DMS153 treated with DMSO at 0.1 percent for 48 hours (cell line): ENCODE measurements at regions not wholly inside any gene's neighbourhood (a gene's known extent, or its start where the extent isn't known, plus 50 kb on each side); places are given as distances from the start of the nearest gene placed in this dataset.

Experiments used
- DNase-seq: peaks from one replicate; lab custom pipeline; 2025; ENCODE audit not compliant: unreplicated experiment; lab: John Stamatoyannopoulos, UW

GRCh38 chr6:165229216-165229615 lies 80.2 kb downstream of the C6orf118 start:
- DNase-seq = no peak

- DNase-seq = no peak
Measured at GRCh38 chr6:165227644-165228329, 81.6 kb downstream of the C6orf118 start.

- DNase-seq = no peak
Measured at GRCh38 chr6:165223736-165224135, 85.7 kb downstream of the C6orf118 start.

GRCh38 chr6:165223101-165223500 lies 86.3 kb downstream of the C6orf118 start:
- DNase-seq = no peak

GRCh38 chr6:165222315-165223025 lies 86.9 kb downstream of the C6orf118 start:
- no peak for DNase-seq

- DNase-seq = no peak
Measured at GRCh38 chr6:165220045-165220444, 89.4 kb downstream of the C6orf118 start.

GRCh38 chr6:165219629-165220028 lies 89.8 kb downstream of the C6orf118 start:
- no peak for DNase-seq

- no peak for DNase-seq
Measured at GRCh38 chr6:165218829-165219228, 90.6 kb downstream of the C6orf118 start.

GRCh38 chr6:165206798-165207197 lies 102.6 kb downstream of the C6orf118 start:
- DNase-seq = no peak

- no peak for DNase-seq
Measured at GRCh38 chr6:165205632-165206031, 103.8 kb downstream of the C6orf118 start.

GRCh38 chr6:165204807-165205545 lies 104.4 kb downstream of the C6orf118 start:
- DNase-seq = no peak

- DNase-seq = no peak
Measured at GRCh38 chr6:165200178-165200577, 109.2 kb downstream of the C6orf118 start.

GRCh38 chr6:165191461-165191860 lies 117.9 kb downstream of the C6orf118 start:
- DNase-seq = no peak

GRCh38 chr6:165186441-165187205 lies 122.8 kb downstream of the C6orf118 start:
- DNase-seq = no peak

GRCh38 chr6:165186041-165186440 lies 123.4 kb downstream of the C6orf118 start:
- DNase-seq = no peak

- DNase-seq = peak; percentile 18
Measured at GRCh38 chr6:165184192-165184979, 125.0 kb downstream of the C6orf118 start.

- DNase-seq = no peak
Measured at GRCh38 chr6:165183496-165184140, 125.8 kb downstream of the C6orf118 start.

- no peak for DNase-seq
Measured at GRCh38 chr6:165183071-165183470, 126.3 kb downstream of the C6orf118 start.

GRCh38 chr6:165181951-165182414 lies 127.4 kb downstream of the C6orf118 start:
- no peak for DNase-seq

GRCh38 chr6:165178056-165178455 lies 131.3 kb downstream of the C6orf118 start:
- DNase-seq = no peak
